H54 (cell line): ENCODE measurements at regions not wholly inside any gene's neighbourhood (a gene's known extent, or its start where the extent isn't known, plus 50 kb on each side); places are given as distances from the start of the nearest gene placed in this dataset.

Source experiments
- DNase-seq: peaks from one replicate; pipeline ENCODE4 v3.0.0; 2011; ENCODE audit warnings: low spot score, mixed read lengths; ENCODE audit not compliant: insufficient read length
- FAIRE-seq: peaks from 3 replicates; lab custom pipeline; 2011; peaks lifted over from hg19 to GRCh38; lab: Jason Lieb, UNC
- POLR2A ChIP-seq: IDR thresholded peaks from 2 replicates; pipeline ENCODE4 v1.6.1; 2011; ENCODE audit warnings: low read depth, mild to moderate bottlenecking, low read length

DNA sequence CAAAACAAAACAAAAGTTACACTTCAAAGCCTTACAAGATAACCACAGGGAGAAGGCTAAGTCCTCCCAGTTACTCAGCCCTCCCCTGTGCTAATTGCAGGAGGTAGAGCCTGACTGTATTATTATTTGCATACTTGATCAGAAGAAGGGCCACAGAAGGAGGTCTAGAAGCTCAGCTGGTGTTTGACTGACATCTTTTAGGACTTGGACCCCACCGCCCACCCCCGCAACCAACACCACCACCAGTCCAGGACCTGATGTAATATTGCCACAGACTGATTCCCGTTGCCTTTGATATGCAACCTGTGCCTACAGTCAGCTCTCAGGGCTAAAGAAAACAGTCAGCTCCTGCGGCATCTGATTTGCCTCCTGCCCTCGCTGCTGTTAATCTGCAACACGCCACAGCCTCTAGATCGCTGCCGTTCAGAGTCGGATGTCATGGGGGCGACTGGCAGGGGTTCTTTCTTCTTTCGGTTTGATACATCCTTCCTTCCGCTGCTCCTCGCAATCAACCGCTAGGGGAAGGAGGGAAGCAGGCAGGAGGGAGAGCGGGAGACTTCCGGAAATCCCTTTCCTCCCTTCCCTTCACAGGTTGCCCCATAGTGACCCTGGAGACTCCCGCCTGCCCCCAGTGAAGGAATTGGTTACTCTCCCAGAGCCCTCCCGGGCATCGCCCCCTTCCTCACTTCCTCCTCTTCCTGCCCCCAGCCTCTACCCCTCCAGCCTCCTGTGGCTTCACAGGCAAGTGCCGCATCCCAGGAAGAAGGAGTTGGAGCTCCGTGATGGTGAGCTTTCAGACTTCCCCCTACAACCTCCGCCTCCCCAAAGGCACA is 90.5 kb upstream of the SOX9 start:
- peak; percentile 85 for DNase-seq
- peak; percentile 95 for FAIRE-seq
- TF ChIP-seq POLR2A: peak; percentile 47; the same call in 1 of the 2 replicates

DNA sequence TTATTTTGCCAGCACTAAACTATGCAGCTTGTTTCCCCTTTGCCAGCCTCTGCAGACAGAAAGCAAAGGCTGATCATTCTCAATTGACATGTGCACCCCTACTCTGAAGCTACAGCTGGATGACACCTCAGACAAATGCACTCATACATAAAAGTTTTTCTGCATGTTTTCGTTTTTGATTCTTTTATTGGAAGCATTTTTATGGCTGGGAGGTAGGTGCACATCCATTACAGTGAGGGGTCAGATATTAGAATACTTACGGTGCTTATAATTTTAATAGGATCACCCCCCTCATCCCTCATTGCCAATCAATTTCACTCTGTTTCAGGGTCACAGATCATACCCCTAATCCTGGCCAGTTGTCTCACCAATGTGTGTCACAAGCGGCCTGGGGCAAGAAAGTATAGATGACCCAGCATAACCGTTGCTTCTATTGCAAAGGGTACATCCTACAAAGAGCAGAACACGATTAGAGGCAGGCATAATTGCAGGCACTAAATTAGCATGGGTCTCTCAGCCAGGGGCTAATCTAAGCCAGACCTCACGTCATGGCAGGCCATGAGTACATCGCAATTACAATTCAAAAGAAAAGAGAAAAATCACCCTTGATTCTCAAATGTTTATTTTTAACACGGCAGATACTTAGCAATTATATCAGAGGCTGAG is 89.5 kb upstream of the SOX9 start:
- no peak for DNase-seq
- FAIRE-seq: no peak
- TF ChIP-seq POLR2A: no peak

DNA sequence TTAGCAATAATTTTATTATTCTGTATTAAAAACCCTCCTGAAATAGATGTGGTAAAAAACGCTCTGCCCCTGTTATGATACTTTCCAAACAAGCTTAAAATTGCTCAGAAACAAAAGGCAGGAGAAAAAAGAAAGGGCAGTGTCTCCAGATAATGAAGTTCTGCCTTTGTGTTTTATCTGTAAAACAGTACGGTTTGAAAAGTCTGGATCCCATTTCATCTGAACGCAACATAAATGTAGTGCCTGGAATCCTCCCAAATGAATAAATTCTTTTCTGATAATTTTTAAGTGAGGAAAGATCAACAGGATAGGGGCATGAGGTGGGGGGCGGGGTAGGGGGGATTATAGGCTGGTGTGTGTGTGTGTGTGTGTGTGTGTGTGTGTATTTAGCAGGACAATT is 87.5 kb upstream of the SOX9 start:
- DNase-seq: no peak
- no peak for FAIRE-seq
- no peak for TF ChIP-seq POLR2A

DNA sequence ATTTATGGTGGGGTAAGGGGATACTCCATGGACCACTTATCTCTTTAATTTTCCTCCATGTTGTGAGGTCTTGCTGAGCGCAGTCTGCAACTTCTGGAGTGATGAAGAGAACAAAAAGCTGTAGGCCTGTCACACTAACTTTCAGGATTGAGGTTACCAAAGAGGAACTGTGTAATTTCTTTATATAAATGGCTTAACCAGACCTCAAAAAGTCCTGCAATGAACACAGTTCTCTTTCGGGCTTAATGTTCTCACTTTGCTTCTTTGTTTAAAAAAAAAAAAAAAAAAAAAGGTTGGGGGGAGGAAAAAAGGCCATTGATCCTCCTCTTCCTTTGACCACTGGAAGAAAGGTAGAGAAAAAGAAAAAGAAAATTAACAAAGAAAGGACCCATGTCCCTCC is 86.8 kb upstream of the SOX9 start:
- FAIRE-seq: no peak
- no peak for DNase-seq
- no peak for TF ChIP-seq POLR2A

DNA sequence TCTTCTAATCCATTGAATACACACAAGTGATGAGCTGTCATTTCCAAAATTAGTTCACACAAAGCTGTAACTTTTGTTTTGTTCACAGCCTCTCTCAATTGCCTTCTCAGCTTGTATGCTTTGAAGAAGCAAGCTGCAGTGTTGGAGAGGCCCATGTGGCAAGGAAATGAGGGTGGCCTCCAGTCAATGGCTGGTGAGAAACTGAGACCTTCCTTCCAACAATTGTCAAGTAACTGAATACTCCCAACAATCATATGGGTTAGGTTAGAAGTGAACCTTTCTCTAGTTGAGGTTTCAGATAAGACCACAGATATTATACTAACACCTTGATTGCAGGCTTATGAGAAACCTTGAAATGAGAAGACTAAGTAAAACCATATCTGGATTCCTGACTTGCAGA is 82.4 kb upstream of the SOX9 start:
- FAIRE-seq (peak; percentile 71), DNase-seq (no peak)
- no peak for TF ChIP-seq POLR2A

DNA sequence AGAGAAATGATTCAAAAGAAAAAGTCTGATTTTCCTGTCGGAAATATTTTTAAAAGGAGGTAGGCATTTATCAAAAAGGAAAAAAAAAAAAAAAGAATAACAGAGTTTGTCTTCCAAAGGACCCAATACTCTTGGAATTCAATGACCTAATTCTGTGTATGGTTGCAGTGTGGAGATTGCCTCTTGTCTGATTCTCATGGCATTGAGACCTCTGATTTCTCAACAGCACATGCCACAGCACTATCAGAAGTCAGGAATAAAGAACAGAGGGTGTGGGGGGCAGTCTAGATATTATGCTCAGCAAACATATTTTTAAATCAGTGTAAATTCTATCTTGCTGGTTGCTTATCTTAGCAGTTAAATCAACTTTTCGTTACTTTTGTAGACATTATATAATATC is 81.3 kb upstream of the SOX9 start:
- FAIRE-seq (no peak), DNase-seq (no peak)
- TF ChIP-seq POLR2A: no peak

DNA sequence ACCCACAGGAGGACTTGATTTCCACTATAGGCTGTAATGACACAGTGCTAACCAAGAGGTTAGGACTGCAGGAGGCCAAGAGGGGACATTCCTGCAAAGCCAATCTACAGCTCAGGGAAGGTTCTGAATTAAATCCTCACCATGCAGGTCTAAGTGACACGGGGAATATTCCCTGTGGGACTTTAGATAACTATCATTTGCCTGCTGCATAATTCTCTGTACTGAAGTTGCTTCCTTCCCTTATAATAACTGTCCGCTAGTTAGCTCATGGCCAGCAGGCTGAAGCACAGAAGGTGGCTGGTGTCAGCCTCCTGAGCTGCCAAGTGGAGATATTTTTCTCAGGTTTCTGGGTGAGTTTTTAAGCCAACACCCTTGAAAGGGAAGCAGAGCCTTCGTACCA is 74.6 kb upstream of the SOX9 start:
- TF ChIP-seq POLR2A: no peak
- no peak for FAIRE-seq
- no peak for DNase-seq

DNA sequence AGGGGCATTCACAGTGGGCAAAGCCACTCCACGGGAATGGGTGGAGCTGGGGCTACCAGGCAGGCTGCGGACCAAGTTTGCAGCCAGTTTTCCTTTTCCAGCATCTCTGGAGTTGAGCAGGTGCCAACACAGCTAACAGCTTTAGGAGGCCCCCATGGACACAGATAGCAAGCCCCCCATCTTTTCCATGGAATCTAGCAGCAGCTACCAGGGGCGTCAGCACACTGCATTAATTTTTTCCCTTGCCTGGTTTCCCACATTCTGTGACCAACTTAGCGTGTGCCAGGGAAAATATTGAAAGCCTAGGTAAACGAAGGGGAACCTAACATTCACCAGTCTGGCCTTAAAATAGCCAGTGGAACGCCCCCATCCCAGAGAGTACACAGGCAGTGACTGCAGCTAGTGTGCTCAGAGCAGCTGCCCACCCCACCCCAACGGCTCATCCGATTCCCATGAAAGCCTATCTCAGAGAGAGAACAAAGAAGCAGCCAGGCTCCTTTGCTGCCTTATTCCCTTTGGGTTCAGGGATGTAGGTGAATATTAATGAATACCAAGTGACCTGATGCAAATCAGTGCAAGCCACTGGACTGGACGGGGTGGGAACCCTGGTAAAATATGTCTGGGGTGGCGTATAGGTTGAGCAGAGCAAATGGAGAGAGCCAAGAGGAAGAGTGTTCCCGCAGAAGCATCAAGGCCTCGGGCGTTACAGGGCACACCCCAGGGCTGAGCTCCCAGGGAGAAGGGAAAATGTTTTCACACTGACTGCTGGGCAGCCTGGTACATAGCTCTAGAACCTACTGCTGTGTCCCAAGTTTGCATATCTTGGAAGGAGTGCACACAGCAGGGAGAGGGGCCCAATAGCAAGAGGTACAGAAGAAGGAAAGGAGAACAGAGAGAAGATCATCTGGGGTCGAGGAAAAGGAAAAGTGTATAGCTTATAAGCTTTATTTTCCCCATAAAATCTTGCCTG is 73.9 kb upstream of the SOX9 start:
- TF ChIP-seq POLR2A: no peak
- no peak for FAIRE-seq
- DNase-seq: no peak

DNA sequence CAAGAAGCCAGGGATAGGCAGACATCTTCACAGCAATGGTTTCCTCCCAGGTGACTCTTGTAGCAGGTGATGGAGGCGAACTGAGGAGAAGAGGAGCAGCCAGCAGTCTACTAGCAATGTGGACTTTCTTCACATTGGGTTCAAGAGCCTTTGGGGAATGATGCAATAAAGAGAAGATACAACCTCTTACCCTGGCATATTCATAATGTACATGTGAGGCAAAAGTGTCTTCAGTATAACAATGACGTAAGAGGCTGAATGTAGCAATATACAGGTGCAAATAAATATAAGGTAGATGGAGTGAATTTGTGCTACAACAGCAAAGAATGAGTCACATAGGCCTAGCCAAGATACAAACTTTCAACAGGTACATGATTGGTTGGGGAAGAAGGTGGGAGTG is 70.9 kb upstream of the SOX9 start:
- DNase-seq: no peak
- no peak for TF ChIP-seq POLR2A
- no peak for FAIRE-seq

DNA sequence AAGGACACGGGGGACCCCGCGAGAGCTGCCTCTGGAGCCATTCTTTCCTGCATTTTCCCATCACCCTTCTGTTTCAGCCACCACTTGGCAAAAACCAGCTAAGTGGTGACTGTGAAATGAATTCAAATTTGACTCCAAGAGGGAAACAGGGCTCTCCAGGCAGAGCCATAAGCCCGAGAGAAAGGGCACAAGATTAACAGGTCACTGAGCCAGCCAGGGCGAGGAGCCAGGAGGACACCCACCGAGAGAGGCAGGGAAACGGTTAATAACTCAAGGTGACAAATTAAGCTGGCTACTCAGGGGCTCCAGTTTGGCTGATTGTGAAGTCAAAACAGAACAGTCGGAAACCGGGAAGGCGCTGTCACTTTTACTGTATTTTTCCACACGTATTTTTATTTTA is 67.8 kb upstream of the SOX9 start:
- DNase-seq: no peak
- no peak for TF ChIP-seq POLR2A
- no peak for FAIRE-seq

DNA sequence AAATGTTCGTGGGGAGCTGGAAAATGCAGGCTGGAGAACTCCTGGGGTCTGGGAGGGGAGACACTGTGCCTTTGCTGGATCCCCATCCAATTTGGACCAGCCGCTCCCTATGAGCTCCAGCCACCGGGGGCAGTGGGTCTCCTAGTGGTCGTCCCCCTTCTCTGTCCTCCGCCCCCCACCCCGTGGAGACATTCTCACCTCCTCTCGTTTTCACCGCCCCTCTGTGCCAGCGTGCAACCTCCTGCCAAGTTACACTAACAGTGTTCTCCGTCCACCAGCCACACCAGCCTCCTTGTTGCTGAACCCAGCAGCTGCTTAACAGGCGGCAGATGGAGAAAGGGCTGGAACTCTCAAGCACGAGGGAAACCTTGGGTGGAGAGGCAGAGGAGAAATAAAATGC is 67.4 kb upstream of the SOX9 start:
- TF ChIP-seq POLR2A: no peak
- DNase-seq: no peak
- no peak for FAIRE-seq

DNA sequence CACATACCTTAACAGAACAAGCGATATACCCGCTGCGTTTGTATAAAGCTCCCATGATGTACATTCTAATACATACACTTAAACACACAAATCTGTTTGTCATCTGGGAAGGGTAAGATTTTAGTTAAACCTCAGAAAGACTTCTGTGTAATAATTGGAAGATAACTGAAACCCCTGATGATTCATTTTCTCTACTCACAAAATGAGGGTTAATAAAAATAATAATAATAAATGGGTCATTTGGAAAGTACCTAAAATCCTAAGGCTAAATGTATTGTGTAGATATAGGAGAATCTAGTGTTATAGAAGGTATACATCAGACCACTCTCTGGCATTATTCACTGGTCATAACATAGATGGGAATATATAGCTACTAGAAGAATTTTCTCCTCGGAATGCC is 64.7 kb upstream of the SOX9 start:
- DNase-seq (no peak), FAIRE-seq (no peak)
- TF ChIP-seq POLR2A: no peak

DNA sequence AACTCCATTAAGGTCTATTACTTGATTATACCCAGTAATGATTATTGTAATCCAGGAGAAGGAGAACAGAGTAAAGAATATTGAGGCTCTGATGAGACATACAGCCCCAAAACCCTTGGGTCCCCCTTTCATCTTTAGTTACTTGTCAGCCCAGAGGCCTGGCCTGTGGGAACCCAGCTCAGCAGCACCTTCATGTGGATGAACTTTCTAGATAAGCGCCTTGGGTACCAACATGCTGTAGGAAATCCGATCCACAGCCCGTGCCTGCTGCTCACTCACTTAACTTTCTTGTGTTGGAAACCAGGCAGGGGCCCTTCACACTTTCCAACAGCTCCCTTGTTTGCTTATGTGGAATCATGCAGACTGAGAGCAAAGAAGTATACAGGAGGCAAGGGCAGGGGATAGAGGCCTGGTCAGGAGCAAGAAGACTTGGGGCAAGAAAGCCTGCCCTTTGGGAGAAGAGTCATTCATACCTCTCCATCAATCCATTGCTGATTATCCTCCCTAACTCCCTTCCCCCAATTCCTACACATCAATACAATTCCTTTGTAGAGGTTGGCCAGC is 64.0 kb upstream of the SOX9 start:
- DNase-seq (no peak), FAIRE-seq (no peak)
- TF ChIP-seq POLR2A: no peak

DNA sequence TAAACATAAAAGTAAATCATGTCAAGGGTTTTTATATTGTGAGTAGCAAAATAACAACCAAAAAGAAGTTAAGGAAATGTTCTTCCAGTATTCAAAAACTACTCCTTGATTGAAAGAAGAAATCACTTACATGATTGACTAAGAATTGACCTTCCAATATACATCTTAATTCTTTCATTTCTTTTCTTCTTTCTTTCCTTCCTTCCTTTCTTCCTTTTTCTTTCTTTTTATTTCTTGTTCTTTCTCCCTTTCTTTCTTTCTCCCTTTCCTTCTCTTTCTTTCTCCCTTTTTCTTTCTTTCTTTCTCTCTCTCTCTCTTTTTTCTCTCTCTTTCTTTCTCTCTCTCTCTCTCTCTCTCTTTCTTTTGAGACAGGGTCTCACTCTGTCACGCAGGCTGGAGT is 60.7 kb upstream of the SOX9 start:
- DNase-seq: no peak
- no peak for TF ChIP-seq POLR2A
- no peak for FAIRE-seq
